HG02763 (cell line): ENCODE measurements at regions not wholly inside any gene's neighbourhood (a gene's known extent, or its start where the extent isn't known, plus 50 kb on each side); places are given as distances from the start of the nearest gene placed in this dataset.
"Not testable (repeated sequence)": the region's sequence is repeated elsewhere in the genome, so short reads cannot be mapped to it uniquely, and the experiment has no call there.

Source experiments
- ATAC-seq: cut with Tn5 transposase; IDR thresholded peaks from one replicate; pipeline ENCODE4 v1.9.1; 2021; ENCODE audit warnings: mild to moderate bottlenecking, moderate library complexity; ENCODE audit not compliant: unreplicated experiment

- no peak for ATAC-seq
Observed at GRCh38 chr10:84008878-84009277, 130.4 kb upstream of the GHITM start.

GRCh38 chr10:84012431-84012830 lies 126.9 kb upstream of the GHITM start:
- ATAC-seq = no peak

- ATAC-seq = peak; percentile 97
Observed at GRCh38 chr10:84012831-84013458, 126.4 kb upstream of the GHITM start.

GRCh38 chr10:84015877-84016595 lies 123.3 kb upstream of the GHITM start:
- ATAC-seq = no peak

GRCh38 chr10:84018826-84019225 lies 120.5 kb upstream of the GHITM start:
- no peak for ATAC-seq

GRCh38 chr10:84019854-84020458 lies 119.4 kb upstream of the GHITM start:
- not testable (repeated sequence) for ATAC-seq

GRCh38 chr10:84026821-84027257 lies 112.5 kb upstream of the GHITM start:
- no peak for ATAC-seq

GRCh38 chr10:84029840-84030239 lies 109.5 kb upstream of the GHITM start:
- no peak for ATAC-seq

GRCh38 chr10:84038035-84038434 lies 101.3 kb upstream of the GHITM start:
- ATAC-seq = no peak

GRCh38 chr10:84039957-84040356 lies 99.4 kb upstream of the GHITM start:
- ATAC-seq = no peak

GRCh38 chr10:84047258-84048010 lies 91.9 kb upstream of the GHITM start:
- no peak for ATAC-seq

GRCh38 chr10:84049645-84050011 lies 89.7 kb upstream of the GHITM start:
- ATAC-seq = no peak

GRCh38 chr10:84053626-84054025 lies 85.7 kb upstream of the GHITM start:
- ATAC-seq = no peak

GRCh38 chr10:84054743-84055142 lies 84.6 kb upstream of the GHITM start:
- no peak for ATAC-seq

GRCh38 chr10:84059526-84059925 lies 79.8 kb upstream of the GHITM start:
- ATAC-seq = no peak

GRCh38 chr10:84063440-84063839 lies 75.9 kb upstream of the GHITM start:
- ATAC-seq = no peak

- no peak for ATAC-seq
Observed at GRCh38 chr10:84065804-84066601, 73.3 kb upstream of the GHITM start.

- ATAC-seq = no peak
Observed at GRCh38 chr10:84074521-84074920, 64.8 kb upstream of the GHITM start.

- no peak for ATAC-seq
Observed at GRCh38 chr10:84075226-84076046, 63.9 kb upstream of the GHITM start.

GRCh38 chr10:84076047-84076388 lies 63.3 kb upstream of the GHITM start:
- ATAC-seq = no peak
